ENCODE measurements at regions not wholly inside any gene's neighbourhood (a gene's known extent, or its start where the extent isn't known, plus 50 kb on each side); places are given as distances from the start of the nearest gene placed in this dataset.
"Not testable (repeated sequence)": the region's sequence is repeated elsewhere in the genome, so short reads cannot be mapped to it uniquely, and the experiment has no call there.

DNA sequence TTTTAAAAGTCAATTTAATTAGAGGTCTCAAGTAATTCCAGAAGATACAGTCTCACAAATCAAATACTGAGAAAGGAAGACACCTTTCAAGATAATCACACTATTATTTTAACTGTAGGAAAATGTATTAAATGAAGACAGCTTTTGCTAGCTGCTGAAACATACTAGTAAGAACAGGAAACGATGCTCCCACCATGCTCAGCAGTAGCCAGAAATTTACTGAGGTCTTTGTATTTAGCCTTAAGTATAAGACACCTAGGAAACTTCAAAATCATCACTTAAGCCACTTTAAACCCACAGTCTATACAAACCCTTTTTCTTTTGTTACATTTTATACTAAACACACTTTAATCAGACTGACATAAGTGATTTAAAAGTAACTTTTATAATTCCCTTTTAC lies 72.7 kb upstream of the NPIPB12 start:
- TF ChIP-seq, protein P1, sequence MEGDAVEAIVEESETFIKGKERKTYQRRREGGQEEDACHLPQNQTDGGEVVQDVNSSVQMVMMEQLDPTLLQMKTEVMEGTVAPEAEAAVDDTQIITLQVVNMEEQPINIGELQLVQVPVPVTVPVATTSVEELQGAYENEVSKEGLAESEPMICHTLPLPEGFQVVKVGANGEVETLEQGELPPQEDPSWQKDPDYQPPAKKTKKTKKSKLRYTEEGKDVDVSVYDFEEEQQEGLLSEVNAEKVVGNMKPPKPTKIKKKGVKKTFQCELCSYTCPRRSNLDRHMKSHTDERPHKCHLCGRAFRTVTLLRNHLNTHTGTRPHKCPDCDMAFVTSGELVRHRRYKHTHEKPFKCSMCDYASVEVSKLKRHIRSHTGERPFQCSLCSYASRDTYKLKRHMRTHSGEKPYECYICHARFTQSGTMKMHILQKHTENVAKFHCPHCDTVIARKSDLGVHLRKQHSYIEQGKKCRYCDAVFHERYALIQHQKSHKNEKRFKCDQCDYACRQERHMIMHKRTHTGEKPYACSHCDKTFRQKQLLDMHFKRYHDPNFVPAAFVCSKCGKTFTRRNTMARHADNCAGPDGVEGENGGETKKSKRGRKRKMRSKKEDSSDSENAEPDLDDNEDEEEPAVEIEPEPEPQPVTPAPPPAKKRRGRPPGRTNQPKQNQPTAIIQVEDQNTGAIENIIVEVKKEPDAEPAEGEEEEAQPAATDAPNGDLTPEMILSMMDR (conservative IDR thresholded peaks at IDR 0.05 in 1 of 2, IDR thresholded peaks at IDR 0.05 in 1 of 2; ENCODE audit: low read depth in 1 of 2, low read length in 2 of 2) = not testable (repeated sequence)
- TF ChIP-seq EZH2 (IDR thresholded peaks at IDR 0.05; ENCODE audit: low read length, missing control alignments) = not testable (repeated sequence)
